ENCODE measurements at regions not wholly inside any gene's neighbourhood (a gene's known extent, or its start where the extent isn't known, plus 50 kb on each side); places are given as distances from the start of the nearest gene placed in this dataset.

- DNase-seq: no peak
These were observed 261.0 kb downstream of the PDGFC start for GRCh38 chr4:156710365-156711192.

DNA sequence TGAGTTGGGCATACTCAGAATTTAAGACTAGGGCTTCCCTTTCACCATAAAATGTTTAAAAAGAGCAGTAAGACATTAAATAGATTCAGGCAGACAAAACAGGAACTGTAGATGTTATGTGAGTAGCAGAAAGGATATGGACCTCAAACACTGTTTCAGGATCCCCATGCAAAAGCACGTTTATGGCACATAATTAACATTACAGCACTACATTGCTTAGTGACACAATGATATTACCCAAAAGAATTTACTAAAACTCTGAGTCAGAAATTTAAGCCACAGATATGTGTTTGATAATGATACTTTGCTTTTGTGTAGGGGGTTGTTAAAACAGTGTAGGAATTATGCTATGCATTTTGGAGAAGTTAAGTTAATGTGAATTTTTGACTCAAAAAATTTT lies 266.3 kb downstream of the PDGFC start:
- DNase-seq: no peak

DNA sequence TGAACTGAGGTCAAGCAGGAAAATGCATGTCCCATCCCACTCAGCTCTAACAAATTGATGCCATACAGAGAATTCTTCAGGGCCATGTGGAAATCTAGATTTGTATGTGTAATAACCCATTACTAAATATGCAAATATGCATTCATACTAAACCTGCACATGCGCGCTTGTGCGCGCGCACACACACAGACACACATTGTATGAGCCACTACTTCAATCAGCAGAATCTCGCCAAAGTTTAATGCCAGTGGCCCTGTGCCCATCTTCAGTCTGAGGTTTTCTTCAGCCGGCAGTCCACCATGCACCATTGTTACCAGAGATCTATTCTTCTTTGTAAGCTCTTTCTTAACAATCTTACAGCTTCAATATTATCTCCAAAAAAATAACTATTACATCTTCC lies 276.4 kb downstream of the PDGFC start:
- no peak for DNase-seq

DNA sequence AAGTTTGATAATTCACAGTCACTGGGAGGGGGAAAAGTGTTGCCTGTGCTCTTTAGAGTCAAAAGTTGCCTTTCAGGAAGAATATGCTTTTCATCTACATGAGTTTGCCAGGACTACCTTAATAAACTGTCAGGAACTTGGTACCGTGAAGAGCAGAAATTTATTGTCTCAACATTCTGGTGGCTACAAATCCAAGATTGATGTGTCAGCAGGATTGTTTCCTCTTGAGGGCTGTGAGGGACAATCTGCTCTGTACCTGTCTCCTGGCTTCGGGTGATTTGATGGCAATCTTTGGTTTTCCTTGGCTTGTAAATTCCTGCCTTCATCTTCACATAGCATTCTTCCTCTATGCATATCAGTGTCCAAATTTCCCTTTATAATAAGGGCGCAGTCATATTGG lies 277.2 kb downstream of the PDGFC start:
- DNase-seq: no peak

DNA sequence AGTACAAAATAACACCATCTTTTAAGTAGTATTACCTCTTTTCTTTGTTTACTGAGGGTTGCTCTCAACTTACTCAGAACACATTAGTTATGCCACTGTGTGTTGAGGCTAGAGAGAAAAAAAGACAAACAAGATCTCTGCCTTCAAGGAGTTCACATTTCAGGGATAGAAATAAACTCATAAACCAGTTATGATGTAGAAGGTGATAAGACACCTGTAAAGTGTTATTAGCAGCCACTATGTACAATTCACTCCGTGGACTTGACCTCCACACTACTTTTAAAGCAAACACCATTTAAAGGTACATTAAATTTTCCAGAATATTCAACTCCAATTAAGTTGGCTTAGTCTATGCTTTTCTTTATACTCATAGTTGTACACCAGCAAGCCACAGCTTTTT lies 278.0 kb downstream of the PDGFC start:
- no peak for DNase-seq

GRCh38 chr4:156692016-156692415 lies 279.6 kb downstream of the PDGFC start:
- DNase-seq: no peak

DNA sequence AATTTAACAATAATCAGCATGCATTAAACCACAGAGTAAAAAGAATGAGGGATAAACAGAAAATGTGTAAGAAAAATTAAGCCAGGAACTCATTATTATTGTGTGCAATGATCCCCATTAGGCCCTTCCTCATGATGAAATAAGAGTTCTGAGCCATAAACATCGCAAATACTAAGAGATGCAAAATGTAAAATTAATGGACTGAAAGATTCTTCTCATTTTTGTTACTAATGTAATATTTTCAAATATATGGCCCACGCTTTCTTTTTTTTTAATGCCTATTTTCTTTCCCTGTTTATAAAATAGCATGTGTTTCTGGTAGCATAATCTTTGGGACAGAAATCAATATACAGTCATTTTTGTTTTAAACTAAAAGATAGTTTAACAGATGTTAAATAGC lies 281.0 kb downstream of the PDGFC start:
- no peak for DNase-seq

- DNase-seq: peak; percentile 90
These were observed 285.5 kb downstream of the PDGFC start for GRCh38 chr4:156686120-156686519.

- DNase-seq: no peak
These were observed 286.3 kb downstream of the PDGFC start for GRCh38 chr4:156685308-156685707.

DNA sequence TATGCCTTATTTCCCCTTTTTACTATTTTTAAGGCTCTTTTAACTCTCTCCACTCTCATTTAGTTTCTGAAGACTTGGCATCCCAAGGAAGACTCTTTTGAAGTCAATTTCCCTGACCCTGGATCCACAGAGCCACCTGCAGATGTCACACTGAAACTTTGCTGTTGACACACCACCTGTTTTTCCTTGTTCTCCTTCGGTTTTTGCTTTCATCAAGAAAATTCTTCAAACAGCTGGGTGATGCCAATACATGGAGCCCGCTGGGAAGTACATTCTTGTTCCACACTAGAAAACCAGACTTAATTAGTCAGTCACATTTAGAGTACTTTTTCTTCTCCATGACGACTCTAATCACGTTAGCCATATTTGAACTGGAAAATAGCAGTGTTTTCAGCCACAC lies 293.9 kb downstream of the PDGFC start:
- DNase-seq: no peak

DNA sequence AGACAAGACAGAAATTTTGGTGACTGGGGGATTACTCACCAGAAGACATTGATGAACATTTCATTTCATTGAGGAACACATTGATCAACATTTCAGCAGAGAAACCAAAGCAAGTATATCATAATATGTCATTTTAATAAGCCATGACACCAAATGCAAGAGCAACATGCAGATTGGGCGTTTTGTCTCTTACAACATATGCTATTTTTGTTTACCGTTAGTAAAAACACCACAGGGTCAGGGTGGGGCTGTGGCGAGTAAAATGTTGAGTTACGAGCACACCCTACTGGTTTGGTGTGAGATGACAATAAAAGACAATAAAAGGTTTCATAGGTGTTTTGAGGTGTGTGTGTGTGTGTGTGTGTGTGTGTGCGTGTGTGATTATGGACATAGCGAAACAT lies 294.5 kb downstream of the PDGFC start:
- DNase-seq: peak; percentile 45

DNA sequence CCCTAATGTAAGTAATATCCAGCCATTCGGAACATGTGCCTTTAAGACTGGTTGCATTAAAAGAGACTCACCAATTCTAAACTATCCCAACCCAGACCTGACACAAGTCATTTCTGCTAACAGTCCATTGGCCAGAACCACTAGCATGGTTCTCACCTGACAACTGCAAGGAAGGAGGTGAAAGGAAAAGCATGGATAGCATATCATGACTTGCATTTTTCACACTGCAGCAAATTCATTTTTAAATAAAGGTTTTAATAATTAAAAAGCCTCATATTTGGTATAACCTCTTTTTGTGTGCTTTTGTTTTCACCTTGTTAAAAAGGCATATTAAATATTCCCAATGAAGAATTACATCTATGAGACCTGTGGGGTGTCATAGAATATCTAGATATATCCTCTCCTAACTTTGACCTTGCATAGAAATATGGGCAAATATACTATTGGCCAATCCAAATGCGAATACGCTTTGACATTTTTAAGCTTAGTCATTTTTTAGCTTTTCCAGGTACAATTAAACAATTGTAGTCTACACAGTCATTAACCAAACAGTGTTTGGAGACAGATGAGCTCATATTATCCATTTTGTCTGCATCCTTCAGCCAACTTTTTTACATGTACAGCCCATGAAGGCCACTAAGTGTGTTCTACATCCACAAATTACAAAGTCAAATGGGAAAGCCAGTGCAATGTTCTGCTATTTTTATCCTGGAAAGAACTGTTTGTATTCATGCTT lies 295.3 kb downstream of the PDGFC start:
- DNase-seq: no peak

DNA sequence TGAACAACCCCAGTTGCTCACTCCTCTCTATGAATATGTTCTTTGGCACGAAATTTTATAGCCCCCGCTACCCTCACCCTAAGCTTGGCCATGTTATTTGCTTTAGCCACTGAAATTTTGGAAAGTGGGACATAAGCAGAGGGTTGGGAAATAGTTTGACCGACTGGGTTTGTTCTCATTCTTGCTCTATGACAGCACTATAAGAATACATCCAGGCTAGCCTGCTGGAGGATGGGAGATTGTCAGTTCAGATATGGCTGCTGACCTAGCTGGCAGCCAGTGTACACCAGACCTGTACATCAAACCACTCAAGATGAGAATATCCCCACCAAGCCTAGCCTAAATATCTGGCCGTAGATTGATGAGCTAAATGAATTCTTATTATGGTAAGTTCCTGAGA lies 298.1 kb downstream of the PDGFC start:
- DNase-seq: no peak

GRCh38 chr4:156672492-156673305 lies 298.9 kb downstream of the PDGFC start:
- peak; percentile 21 for DNase-seq

DNA sequence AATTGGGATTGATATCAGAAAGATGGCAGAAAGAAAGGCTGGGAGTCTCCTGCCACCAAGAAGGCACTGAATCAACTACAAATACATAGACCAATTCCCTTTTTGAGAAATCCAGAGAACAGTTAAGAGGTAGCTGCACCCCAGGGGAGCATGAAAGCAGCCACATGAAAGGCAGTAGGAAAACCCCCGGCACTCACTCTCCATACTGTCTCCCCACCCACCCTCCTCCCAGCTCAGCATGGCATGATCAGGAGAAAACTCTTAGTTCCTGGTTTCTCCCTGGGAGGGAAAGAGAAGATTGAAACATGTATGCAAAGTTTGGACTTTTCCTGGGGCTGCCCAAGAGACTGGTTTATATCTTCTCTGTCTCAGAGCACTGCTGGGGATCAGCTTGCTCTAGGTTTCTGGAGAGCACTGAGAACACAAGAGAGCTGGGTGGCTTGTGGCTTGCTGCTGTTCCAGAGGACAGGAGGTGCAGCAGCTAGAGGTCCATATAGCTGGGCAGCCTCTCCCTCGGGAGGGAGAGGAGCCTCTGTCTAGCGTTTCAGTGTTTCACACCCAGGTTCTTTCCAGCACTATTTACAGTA lies 305.7 kb downstream of the PDGFC start:
- no peak for DNase-seq

GRCh38 chr4:156663663-156664062 lies 307.9 kb downstream of the PDGFC start:
- no peak for DNase-seq

GRCh38 chr4:156662921-156663320 lies 308.7 kb downstream of the PDGFC start:
- DNase-seq: no peak

- no peak for DNase-seq
These were observed 310.0 kb downstream of the PDGFC start for GRCh38 chr4:156661555-156661954.

DNA sequence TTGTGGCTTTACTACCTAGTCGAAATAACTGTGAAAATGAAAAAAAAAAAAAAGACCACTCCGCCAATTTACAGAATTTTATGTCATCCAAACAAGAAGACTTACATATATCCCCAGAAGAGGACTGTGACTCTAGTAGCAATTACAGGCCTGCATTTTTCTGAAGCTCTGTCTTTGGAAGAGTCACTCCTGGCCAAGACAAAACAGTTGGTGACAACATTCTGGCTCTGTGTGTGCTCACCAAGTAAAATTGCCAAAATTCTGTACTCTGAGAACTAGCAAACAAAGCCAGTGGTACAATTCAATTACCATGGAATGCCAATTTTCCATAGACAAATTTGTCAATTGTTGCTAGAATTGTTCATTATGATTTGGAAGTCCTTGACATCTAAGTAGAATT lies 311.1 kb downstream of the PDGFC start:
- DNase-seq: no peak

DNA sequence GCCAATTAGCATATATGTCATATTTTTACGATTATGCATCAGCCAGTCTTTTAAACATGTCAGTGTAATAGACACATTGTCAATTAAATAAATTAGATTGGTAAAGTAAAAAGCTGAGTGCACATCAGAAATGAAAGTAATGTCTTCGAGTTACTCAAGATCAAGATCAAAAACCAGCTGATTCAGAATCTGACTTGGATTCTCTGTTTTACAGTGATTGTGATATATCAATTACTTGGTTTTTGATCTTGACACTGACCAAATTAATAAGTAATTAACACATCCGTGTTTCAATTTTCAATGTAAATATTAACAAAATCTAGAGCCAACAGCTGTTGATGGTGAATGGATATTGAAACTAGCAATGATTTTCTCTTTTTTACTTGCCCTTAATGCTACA lies 311.6 kb downstream of the PDGFC start:
- DNase-seq: no peak

DNA sequence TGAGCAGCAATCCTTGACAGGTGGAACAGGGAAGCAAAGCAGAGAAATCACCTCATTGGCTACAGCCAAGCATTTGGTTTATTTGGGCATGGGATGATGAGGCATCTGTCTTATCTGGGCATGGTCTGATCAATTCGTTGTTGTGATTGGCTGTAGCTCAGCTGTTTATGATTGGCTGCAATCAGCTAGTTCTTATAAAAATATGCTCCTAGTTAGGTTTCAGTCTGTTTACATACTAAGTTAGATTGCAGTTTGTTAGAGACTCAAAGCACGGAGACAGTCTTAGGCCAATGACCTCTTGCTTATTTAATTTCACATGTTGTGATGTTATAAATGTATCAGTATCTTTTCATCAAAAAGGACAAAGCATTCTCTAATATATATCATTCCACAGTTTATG lies 312.0 kb downstream of the PDGFC start:
- DNase-seq: no peak

DNA sequence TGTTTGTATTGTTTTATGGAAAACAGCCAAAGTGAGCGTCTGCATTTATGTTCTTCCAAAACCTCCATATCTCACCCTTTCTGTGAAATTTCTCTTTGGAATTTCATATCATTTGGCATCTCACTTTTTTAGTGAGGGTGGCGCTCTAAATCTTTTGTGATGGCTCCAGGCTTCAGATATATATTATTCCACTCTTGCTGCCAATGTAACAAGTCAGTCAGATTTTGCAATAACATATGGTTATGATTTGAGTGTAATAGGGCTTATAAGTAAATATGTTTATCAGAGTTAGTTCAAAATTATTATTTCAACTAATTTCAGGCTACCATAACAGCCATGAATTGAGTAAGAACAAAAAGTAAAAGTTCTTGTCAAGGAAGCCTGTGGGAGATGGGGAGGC lies 314.7 kb downstream of the PDGFC start:
- DNase-seq: no peak

DNA sequence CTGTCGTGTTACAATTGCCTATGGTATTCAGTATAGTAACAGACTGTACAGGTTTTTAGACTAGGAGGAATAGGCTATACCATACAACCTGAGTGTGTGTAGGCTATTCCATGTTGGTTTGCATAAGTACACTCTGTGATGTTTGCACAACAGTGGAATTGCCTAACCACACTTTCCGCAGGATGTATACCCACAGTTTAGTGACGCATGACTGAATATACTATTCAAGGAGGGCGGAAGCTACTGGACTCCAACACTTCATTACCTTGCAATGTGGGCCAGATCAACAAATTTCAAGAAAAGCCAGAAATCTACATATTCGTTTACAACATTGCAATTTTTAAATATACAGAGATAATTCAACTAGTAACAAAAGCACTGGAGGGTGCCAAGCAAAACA lies 317.2 kb downstream of the PDGFC start:
- DNase-seq: no peak
